ENCODE measurements at regions not wholly inside any gene's neighbourhood (a gene's known extent, or its start where the extent isn't known, plus 50 kb on each side); places are given as distances from the start of the nearest gene placed in this dataset.
"Not testable (repeated sequence)": the region's sequence is repeated elsewhere in the genome, so short reads cannot be mapped to it uniquely, and the experiment has no call there.

- ATAC-seq (peak; percentile 59), DNase-seq (no peak)
- intact Hi-C loops (cut with micrococcal nuclease), result no loop called here
Observed at GRCh38 chr2:216752855-216753505, 57.6 kb upstream of the IGFBP5 start.

DNA sequence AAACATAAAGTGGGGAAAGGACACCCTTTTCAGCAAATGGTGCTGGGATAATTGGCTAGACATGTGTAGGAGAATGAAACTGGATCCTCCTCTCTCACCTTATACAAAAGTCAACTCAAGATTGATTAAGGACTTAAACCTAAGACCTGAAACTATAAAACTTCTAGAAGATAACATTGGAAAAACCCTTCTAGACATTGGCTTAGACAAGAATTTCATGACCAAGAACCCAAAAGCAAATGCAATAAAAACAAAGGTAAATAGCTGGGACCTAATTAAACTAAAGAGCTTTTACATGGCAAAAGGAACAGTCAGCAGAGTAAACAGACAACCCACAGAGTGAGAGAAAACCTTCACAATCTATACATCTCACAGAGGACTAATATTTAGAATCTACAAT is 55.4 kb upstream of the IGFBP5 start:
- ATAC-seq; DNase-seq; intact Hi-C loops (cut with micrococcal nuclease): not testable (repeated sequence)

DNA sequence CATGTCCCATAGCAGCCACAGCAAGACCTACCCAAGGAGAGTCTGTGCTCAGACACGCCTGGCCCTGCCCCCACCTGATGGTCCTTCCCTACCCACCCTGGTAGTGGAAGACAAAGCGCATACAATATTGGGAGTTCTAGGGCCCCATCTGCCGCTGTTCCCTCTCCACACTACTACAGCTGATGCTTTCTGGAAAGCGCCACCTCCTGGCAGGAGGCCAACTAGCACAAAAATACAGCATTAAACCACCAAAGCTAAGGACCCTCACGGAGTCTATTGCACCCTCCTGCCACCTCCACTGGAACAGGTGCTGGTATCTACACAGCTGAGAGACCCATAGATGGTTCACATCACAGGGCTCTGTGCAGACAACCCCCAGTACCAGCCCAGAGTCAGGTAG is 50.9 kb upstream of the IGFBP5 start:
- ATAC-seq; DNase-seq; intact Hi-C loops (cut with micrococcal nuclease): not testable (repeated sequence)

GRCh38 chr2:216745453-216745852 is 50.1 kb upstream of the IGFBP5 start:
- ATAC-seq (no peak), DNase-seq (no peak)
- intact Hi-C loops (cut with micrococcal nuclease), result no loop called here
